ENCODE measurements at regions not wholly inside any gene's neighbourhood (a gene's known extent, or its start where the extent isn't known, plus 50 kb on each side); places are given as distances from the start of the nearest gene placed in this dataset.

DNA sequence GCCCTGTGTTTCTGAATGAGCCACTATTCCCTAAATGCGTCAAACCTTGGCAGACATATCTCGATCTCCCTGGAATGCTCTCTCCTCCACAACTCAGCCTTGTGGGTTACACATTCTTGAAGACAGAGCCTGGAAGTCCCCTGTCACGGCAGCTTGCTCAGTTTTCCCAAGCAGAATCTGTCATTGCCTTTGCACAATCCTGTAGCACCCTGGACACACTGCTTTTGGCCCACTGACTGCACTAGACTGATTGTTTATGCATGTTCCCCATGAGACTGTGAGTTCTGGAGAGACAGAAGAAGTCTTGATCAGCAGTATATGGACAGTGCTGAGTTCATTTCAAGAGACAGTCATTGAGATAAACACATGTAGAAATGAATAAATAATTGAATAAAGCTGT is 406.7 kb downstream of the CD83 start:
- Histone ChIP-seq H3K27ac (no peak overlapping the region), H3K4me3 (no peak overlapping the region), H3K9me3 (no peaks in the 10 kb centered on the region), H3K36me3 (no peaks in the 10 kb centered on the region), H3K4me1 (ENCODE audit: insufficient read depth) (no peaks in the 10 kb centered on the region), H3K27me3 (no peaks in the 10 kb centered on the region)
- WGBS, 3 donors: 41 to 59% (median 57%) methylated on average over 3 of the region's 3 CpGs
- no peak for DNase-seq
- intact Hi-C loops (cut with DNase I): no loop called here
- no peak for TF ChIP-seq CTCF (IDR thresholded peaks at IDR 0.05)
- no peak for TF ChIP-seq POLR2A (IDR thresholded peaks at IDR 0.05)
- no peak for TF ChIP-seq EP300 (IDR thresholded peaks at IDR 0.05)

GRCh38 chr6:14530385-14530784 is 412.8 kb downstream of the CD83 start:
- TF ChIP-seq CTCF (IDR thresholded peaks at IDR 0.05) (no peak), POLR2A (IDR thresholded peaks at IDR 0.05) (no peak), EP300 (IDR thresholded peaks at IDR 0.05) (no peak)

GRCh38 chr6:14533446-14533845 is 415.9 kb downstream of the CD83 start:
- 4 to 20% (median 8%) methylated on average over 5 of the region's 5 CpGs for WGBS, 3 donors
- H3K27me3 ChIP-seq: no peaks in the 10 kb centered on the region
- DNase-seq: no peak
- H3K36me3 ChIP-seq: no peaks in the 10 kb centered on the region
- TF ChIP-seq POLR2A (IDR thresholded peaks at IDR 0.05) (no peak), EP300 (IDR thresholded peaks at IDR 0.05) (no peak), CTCF (IDR thresholded peaks at IDR 0.05) (no peak)
- intact Hi-C loops (cut with DNase I): no loop called here
- no peak overlapping the region for H3K4me3 ChIP-seq
- H3K4me1 ChIP-seq (ENCODE audit: insufficient read depth): no peaks in the 10 kb centered on the region
- no peaks in the 10 kb centered on the region for H3K9me3 ChIP-seq
- no peak overlapping the region for H3K27ac ChIP-seq

More at GRCh38 chr6:14530385-14530784, 412.8 kb downstream of the CD83 start:
- intact Hi-C loops (cut with DNase I): no loop called here
- no peaks in the 10 kb centered on the region for H3K4me1 ChIP-seq (ENCODE audit: insufficient read depth)
- no peak for DNase-seq
- H3K4me3 ChIP-seq: no peak overlapping the region
- no peaks in the 10 kb centered on the region for H3K9me3 ChIP-seq
- H3K36me3 ChIP-seq: no peaks in the 10 kb centered on the region
- no peak overlapping the region for H3K27ac ChIP-seq
- H3K27me3 ChIP-seq: no peaks in the 10 kb centered on the region
- WGBS, 3 donors: 64 to 71% (median 66%) methylated on average over 4 of the region's 4 CpGs

DNA sequence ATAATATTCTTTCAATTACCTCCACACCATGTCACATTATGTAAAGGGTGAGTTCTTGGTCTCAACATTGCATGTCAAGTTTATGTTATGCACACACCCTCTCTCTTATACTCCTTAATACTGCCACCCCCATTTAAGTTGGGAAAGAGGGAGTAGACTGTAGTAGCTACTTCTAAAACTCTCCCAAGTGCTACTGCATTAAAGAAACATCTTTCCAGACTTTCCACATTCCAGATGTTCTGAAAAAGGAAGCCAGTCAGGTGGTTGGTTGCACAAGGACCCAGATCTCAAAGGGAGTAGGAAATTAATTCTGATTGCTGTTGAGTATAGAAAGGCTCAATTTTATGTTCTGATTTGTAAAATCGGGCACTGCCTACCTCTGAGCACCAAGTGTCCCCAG is 419.5 kb downstream of the CD83 start:
- Histone ChIP-seq H3K4me1 (ENCODE audit: insufficient read depth) (no peaks in the 10 kb centered on the region), H3K9me3 (no peaks in the 10 kb centered on the region), H3K4me3 (no peak overlapping the region), H3K27me3 (no peaks in the 10 kb centered on the region), H3K27ac (no peak overlapping the region), H3K36me3 (no peaks in the 10 kb centered on the region)
- TF ChIP-seq POLR2A (IDR thresholded peaks at IDR 0.05) (no peak), EP300 (IDR thresholded peaks at IDR 0.05) (no peak), CTCF (IDR thresholded peaks at IDR 0.05) (no peak)
- no peak for DNase-seq
- WGBS, 3 donors: 77 to 86% (median 82%) methylated on average over 1 of the region's 1 CpG
- intact Hi-C loops (cut with DNase I): no loop called here

DNA sequence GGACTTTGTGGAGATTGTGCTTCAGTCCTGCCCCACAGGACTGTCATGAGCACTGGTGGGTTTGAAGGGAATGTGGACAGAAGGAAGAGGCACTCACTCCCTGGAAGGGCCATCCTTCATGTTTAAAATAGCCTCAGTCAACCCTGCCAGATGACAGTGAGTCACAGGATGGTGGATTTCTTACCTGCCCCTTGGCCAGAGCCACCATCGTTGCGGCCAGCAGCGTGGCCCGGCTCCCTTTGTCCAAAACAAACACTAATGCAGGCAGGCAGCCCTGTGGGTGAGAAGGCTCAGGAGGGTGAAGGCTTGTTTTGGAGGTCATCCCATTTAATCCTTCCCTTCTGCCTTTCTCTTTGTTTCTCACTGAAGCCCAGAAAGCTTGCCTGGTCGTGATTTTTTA is 422.7 kb downstream of the CD83 start:
- H3K4me1 ChIP-seq (ENCODE audit: insufficient read depth): no peaks in the 10 kb centered on the region
- no peaks in the 10 kb centered on the region for H3K27me3 ChIP-seq
- intact Hi-C loops (cut with DNase I): no loop called here
- no peaks in the 10 kb centered on the region for H3K9me3 ChIP-seq
- H3K27ac ChIP-seq: no peak overlapping the region
- 70 to 79% (median 77%) methylated on average over 5 of the region's 5 CpGs for WGBS, 3 donors
- no peaks in the 10 kb centered on the region for H3K36me3 ChIP-seq
- no peak for DNase-seq
- no peak overlapping the region for H3K4me3 ChIP-seq
- TF ChIP-seq CTCF (IDR thresholded peaks at IDR 0.05) (no peak), POLR2A (IDR thresholded peaks at IDR 0.05) (no peak), EP300 (IDR thresholded peaks at IDR 0.05) (no peak)
